ENCODE measurements at regions not wholly inside any gene's neighbourhood (a gene's known extent, or its start where the extent isn't known, plus 50 kb on each side); places are given as distances from the start of the nearest gene placed in this dataset.
"Not testable (repeated sequence)": the region's sequence is repeated elsewhere in the genome, so short reads cannot be mapped to it uniquely, and the experiment has no call there.

DNA sequence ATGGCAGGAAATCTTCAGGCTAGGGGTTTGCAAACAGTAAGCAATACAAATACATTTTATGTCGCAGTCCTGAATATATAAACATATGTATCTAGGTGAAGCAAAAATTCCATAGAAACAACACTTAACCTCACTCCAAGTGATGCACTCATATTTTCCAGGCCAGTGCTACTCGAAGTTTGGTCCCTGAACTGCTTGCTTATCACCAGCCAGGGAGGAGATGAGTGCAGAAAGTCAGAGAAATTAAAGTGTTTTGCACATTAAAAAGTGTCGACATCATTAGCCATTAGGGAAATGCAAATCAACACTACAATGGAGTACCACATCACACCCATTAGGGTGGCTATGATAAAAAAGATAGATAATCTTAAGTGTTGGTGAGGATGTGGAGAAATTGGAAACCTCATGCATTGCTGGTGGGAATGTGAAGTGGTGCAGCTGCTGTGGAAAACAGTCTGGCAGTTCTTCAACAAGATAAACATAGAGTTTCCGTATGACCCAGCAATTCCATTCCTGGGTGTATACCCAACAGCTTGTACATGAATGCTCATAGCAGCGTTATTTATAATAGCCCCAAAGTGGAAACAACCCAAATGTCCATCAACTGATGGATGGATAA lies 70.5 kb upstream of the CSF1 start:
- peaks cover 27% of the 10 kb centered on the region for H3K4me1 Mint-ChIP-seq (ENCODE audit: low read depth)
- H3K9me3 Mint-ChIP-seq: no peaks in the 10 kb centered on the region
- peaks cover 5% of the 10 kb centered on the region; the same call in 1 of the 2 replicates for H3K36me3 Mint-ChIP-seq (ENCODE audit: low read depth)

GRCh38 chr1:109839276-109839675 lies 71.4 kb upstream of the CSF1 start:
- peak; percentile 60 for DNase-seq
- Mint-ChIP-seq H3K4me3 (0 out of 2 replicates have a peak overlapping the region, but pooled peaks have one; percentile 39), H3K4me1 (ENCODE audit: low read depth) (peaks cover 27% of the 10 kb centered on the region), H3K27ac (peak overlapping the region; percentile 75)
- H3K9me3 Mint-ChIP-seq; H3K36me3 Mint-ChIP-seq (ENCODE audit: low read depth); H3K27me3 Mint-ChIP-seq (ENCODE audit: insufficient read depth): not testable (repeated sequence)

More for the DNA sequence above, 70.5 kb upstream of the CSF1 start:
- Mint-ChIP-seq H3K27me3 (ENCODE audit: insufficient read depth) (no peaks in the 10 kb centered on the region; the same call in 1 of the 2 replicates), H3K27ac (peak overlapping the region; percentile 75), H3K4me3 (no peak overlapping the region)
- TF ChIP-seq, protein P1, sequence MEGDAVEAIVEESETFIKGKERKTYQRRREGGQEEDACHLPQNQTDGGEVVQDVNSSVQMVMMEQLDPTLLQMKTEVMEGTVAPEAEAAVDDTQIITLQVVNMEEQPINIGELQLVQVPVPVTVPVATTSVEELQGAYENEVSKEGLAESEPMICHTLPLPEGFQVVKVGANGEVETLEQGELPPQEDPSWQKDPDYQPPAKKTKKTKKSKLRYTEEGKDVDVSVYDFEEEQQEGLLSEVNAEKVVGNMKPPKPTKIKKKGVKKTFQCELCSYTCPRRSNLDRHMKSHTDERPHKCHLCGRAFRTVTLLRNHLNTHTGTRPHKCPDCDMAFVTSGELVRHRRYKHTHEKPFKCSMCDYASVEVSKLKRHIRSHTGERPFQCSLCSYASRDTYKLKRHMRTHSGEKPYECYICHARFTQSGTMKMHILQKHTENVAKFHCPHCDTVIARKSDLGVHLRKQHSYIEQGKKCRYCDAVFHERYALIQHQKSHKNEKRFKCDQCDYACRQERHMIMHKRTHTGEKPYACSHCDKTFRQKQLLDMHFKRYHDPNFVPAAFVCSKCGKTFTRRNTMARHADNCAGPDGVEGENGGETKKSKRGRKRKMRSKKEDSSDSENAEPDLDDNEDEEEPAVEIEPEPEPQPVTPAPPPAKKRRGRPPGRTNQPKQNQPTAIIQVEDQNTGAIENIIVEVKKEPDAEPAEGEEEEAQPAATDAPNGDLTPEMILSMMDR (IDR thresholded peaks at IDR 0.05): no peak
- DNase-seq: no peak

- peak; percentile 70 for DNase-seq
- no peaks in the 10 kb centered on the region for H3K9me3 Mint-ChIP-seq
- peak overlapping the region; percentile 75 for H3K27ac Mint-ChIP-seq
- H3K36me3 Mint-ChIP-seq (ENCODE audit: low read depth): peaks cover 5% of the 10 kb centered on the region; the same call in 1 of the 2 replicates
- peaks cover 27% of the 10 kb centered on the region for H3K4me1 Mint-ChIP-seq (ENCODE audit: low read depth)
- H3K4me3 Mint-ChIP-seq: peak overlapping the region; percentile 26; the same call in 1 of the 2 replicates
- no peaks in the 10 kb centered on the region for H3K27me3 Mint-ChIP-seq (ENCODE audit: insufficient read depth)
- TF ChIP-seq, protein P1 (IDR thresholded peaks at IDR 0.05): peak; percentile 43; the same call in 1 of the 2 replicates
These were observed 71.8 kb upstream of the CSF1 start for GRCh38 chr1:109838838-109839240.

DNA sequence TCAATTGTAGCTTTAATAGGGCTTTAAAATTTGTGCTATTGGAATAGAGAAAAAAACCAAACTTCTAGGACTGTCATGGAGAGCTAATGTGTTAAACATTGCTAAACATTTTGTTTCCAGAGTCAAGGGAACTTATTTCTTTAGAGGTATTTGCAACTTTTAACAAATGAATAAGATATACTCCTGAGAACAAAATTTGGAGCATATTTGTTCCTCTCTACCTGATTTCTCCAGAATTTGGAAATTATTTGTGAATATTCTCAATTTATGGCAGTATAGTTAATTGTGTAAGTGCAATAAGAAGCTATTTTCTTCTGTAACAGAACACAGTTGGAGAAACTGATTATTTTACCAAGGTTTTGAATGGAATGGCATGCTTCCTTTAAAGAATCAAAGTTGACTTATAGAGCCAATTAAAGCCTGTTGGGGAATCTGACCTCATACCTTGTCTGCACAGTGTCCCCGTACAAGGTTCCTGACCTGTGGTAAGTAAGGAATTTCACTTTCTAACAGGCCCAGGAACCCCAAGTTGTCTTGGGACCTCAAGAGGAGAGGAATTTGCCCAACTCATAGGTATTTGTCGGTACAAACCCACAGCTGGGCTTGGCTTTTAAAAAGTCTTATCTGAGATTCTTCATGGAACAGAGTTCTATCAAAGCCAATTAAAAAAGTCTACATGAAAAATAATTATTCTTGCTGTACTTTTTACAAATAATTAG lies 72.6 kb upstream of the CSF1 start:
- no peak for DNase-seq
- Mint-ChIP-seq H3K27ac (peak overlapping the region; percentile 75), H3K4me1 (ENCODE audit: low read depth) (peaks cover 27% of the 10 kb centered on the region), H3K36me3 (ENCODE audit: low read depth) (peaks cover 5% of the 10 kb centered on the region; the same call in 1 of the 2 replicates), H3K27me3 (ENCODE audit: insufficient read depth) (no peaks in the 10 kb centered on the region), H3K9me3 (no peaks in the 10 kb centered on the region), H3K4me3 (no peak overlapping the region)
- TF ChIP-seq, protein P1 (IDR thresholded peaks at IDR 0.05): no peak

GRCh38 chr1:109835645-109836044 lies 71.9 kb upstream of the EPS8L3 start:
- H3K27ac Mint-ChIP-seq; H3K36me3 Mint-ChIP-seq (ENCODE audit: low read depth); H3K4me3 Mint-ChIP-seq; DNase-seq; H3K27me3 Mint-ChIP-seq (ENCODE audit: insufficient read depth); H3K9me3 Mint-ChIP-seq: not testable (repeated sequence)
- peaks cover 27% of the 10 kb centered on the region for H3K4me1 Mint-ChIP-seq (ENCODE audit: low read depth)

DNA sequence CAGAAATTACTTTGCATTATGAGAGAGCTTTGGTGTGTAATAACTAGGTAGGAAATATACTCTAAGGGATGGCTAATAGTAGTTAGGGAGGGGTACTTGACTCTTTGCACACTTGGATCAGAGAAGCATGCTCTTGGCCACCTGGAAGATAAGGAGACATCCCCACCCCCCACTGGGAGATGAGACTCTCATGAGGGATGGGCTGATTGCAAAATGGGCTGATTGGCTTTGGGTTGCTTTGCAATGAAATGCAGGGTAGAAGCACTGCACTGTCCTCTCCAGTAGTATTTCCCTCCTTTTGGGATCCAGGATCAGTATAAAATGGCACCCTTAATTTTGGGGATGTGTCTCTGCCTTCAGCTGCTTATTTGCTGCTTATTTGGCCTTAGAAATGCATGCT lies 71.2 kb upstream of the EPS8L3 start:
- TF ChIP-seq, protein P1 (IDR thresholded peaks at IDR 0.05): no peak
- no peaks in the 10 kb centered on the region for H3K36me3 Mint-ChIP-seq (ENCODE audit: low read depth)
- no peaks in the 10 kb centered on the region for H3K9me3 Mint-ChIP-seq
- no peaks in the 10 kb centered on the region for H3K27me3 Mint-ChIP-seq (ENCODE audit: insufficient read depth)
- no peak overlapping the region for H3K4me3 Mint-ChIP-seq
- H3K27ac Mint-ChIP-seq: no peak overlapping the region
- no peak for DNase-seq
- H3K4me1 Mint-ChIP-seq (ENCODE audit: low read depth): peaks cover 21% of the 10 kb centered on the region

Measured in HFFc6 (cell line).